ENCODE measurements at regions not wholly inside any gene's neighbourhood (a gene's known extent, or its start where the extent isn't known, plus 50 kb on each side); places are given as distances from the start of the nearest gene placed in this dataset.

DNA sequence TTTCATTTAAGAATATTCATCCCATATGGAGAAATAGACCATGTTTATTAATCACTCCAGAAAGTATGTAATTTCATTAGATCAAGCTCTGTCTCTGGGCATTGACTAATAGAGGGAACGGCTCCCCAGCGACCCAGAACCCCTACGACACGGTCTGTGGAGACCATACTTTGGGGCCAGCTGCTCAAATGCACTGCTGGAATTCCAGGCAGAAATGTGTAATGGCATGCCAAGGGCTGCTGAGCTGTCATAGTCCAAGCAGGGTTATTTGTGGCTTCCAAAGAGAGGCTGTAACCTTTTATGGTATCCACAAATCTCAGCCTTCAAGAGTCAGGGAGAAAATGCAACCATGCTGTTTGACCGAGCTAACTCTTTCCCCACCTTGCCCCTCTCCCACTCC is 755.8 kb downstream of the DHX35 start:
- TF ChIP-seq, protein P1, sequence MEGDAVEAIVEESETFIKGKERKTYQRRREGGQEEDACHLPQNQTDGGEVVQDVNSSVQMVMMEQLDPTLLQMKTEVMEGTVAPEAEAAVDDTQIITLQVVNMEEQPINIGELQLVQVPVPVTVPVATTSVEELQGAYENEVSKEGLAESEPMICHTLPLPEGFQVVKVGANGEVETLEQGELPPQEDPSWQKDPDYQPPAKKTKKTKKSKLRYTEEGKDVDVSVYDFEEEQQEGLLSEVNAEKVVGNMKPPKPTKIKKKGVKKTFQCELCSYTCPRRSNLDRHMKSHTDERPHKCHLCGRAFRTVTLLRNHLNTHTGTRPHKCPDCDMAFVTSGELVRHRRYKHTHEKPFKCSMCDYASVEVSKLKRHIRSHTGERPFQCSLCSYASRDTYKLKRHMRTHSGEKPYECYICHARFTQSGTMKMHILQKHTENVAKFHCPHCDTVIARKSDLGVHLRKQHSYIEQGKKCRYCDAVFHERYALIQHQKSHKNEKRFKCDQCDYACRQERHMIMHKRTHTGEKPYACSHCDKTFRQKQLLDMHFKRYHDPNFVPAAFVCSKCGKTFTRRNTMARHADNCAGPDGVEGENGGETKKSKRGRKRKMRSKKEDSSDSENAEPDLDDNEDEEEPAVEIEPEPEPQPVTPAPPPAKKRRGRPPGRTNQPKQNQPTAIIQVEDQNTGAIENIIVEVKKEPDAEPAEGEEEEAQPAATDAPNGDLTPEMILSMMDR (IDR thresholded peaks at IDR 0.05), result no peak
- TF ChIP-seq POLR2A (IDR thresholded peaks at IDR 0.05), result no peak
- no peak for TF ChIP-seq EP300 (IDR thresholded peaks at IDR 0.05)
- no peak for TF ChIP-seq POLR2AphosphoS5 (IDR thresholded peaks at IDR 0.05)
